H1 (cell line): ENCODE measurements at regions not wholly inside any gene's neighbourhood (a gene's known extent, or its start where the extent isn't known, plus 50 kb on each side); places are given as distances from the start of the nearest gene placed in this dataset.

Experiments used
- CTCF ChIA-PET: fragments of 300-600 bp; sonication (Branson Sonifier 250); formaldehyde crosslinking; loops from one replicate; lab custom pipeline; 2021; ENCODE audit not compliant: partially characterized antibody; lab: Charles Lee
- POLR2A ChIA-PET: fragments of 300-600 bp; sonication (Branson Sonifier 250); formaldehyde crosslinking; loops from one replicate; lab custom pipeline; 2021; ENCODE audit warnings: inconsistent platforms; ENCODE audit not compliant: partially characterized antibody; lab: Charles Lee
- DNase-seq, 2 experiments: peaks; one replicate each; pipeline versions ENCODE4 v3.0.0 to v3.0.0-alpha.2; 2010 to 2022; ENCODE audit warnings: low spot score in 2 of 2, low read depth in 1 of 2, mixed read lengths in 1 of 2
- FAIRE-seq: peaks from 2 replicates; lab custom pipeline; 2011; peaks lifted over from hg19 to GRCh38; lab: Jason Lieb, UNC
- H2AFZ ChIP-seq: 2 replicates; pipeline ENCODE4 v1.8.1; 2012; ENCODE audit warnings: low read length, inconsistent platforms
- H2AK5ac ChIP-seq: 2 replicates; pipeline ENCODE4 v1.6.1; 2013; ENCODE audit warnings: low read depth, low read length
- H2BK120ac ChIP-seq: replicated peaks from 2 replicates; pipeline ENCODE3; 2013; ENCODE audit warnings: low read depth, low read length, inconsistent platforms
- H2BK12ac ChIP-seq: 2 replicates; pipeline ENCODE4 v1.6.1; 2013; ENCODE audit warnings: low read depth, low read length
- H2BK15ac ChIP-seq: 2 replicates; pipeline ENCODE4 v1.6.1; 2013; ENCODE audit warnings: low read length
- H2BK20ac ChIP-seq: 2 replicates; pipeline ENCODE4 v1.6.1; 2013; ENCODE audit warnings: low read length
- H2BK5ac ChIP-seq: 2 replicates; pipeline ENCODE4 v1.6.1; 2013; ENCODE audit warnings: low read depth, low read length
- H3K14ac ChIP-seq: 2 replicates; pipeline ENCODE4 v1.6.1; 2013; ENCODE audit warnings: inconsistent platforms; ENCODE audit not compliant: insufficient read length
- H3K18ac ChIP-seq: 2 replicates; pipeline ENCODE4 v1.6.1; 2013; ENCODE audit warnings: low read length; ENCODE audit errors: extremely low read depth
- H3K23ac ChIP-seq: 2 replicates; pipeline ENCODE4 v1.6.1; 2013; ENCODE audit warnings: inconsistent platforms; ENCODE audit not compliant: insufficient read length
- H3K23me2 ChIP-seq: 2 replicates; pipeline ENCODE4 v1.6.1; 2013; ENCODE audit warnings: low read depth, low read length
- H3K27ac ChIP-seq: 2 replicates; pipeline ENCODE4 v1.6.1; 2011; ENCODE audit warnings: low read depth, low read length, inconsistent platforms
- H3K27me3 ChIP-seq, 4 experiments: replicated peaks in 1 of 4; 1 replicate in 1 of 4; 2 replicates in 3 of 4; pipeline versions ENCODE4 v1.6.1 to v1.8.1; 2011 to 2013; ENCODE audit warnings: low read length in 3 of 4, mild to moderate bottlenecking in 3 of 4, inconsistent platforms in 2 of 4, mixed read lengths in 2 of 4, moderate library complexity in 1 of 4; ENCODE audit not compliant: control insufficient read depth in 3 of 4, insufficient read depth in 3 of 4; ENCODE audit errors: extremely low read depth in 1 of 4
- H3K36me3 ChIP-seq, 4 experiments: 2 replicates each; pipeline versions ENCODE4 v1.6.1 to v1.8.1; 2011 to 2013; ENCODE audit warnings: mild to moderate bottlenecking in 4 of 4, low read length in 3 of 4, moderate library complexity in 2 of 4, control low read depth in 1 of 4, inconsistent platforms in 1 of 4; ENCODE audit not compliant: insufficient read depth in 4 of 4, control insufficient read depth in 2 of 4
- H3K4ac ChIP-seq: replicated peaks from 2 replicates; pipeline ENCODE3; 2013; ENCODE audit warnings: low read length, low read depth, mixed read lengths, inconsistent platforms; ENCODE audit not compliant: insufficient read length
- H3K4me1 ChIP-seq, 4 experiments: replicated peaks in 1 of 4; 1 replicate in 1 of 4; 2 replicates in 3 of 4; pipeline versions ENCODE4 v1.6.1 to v1.8.1; 2011 to 2013; ENCODE audit warnings: low read length in 3 of 4, inconsistent platforms in 2 of 4, mixed read lengths in 1 of 4; ENCODE audit not compliant: insufficient read depth in 4 of 4, control insufficient read depth in 3 of 4
- H3K4me2 ChIP-seq, 2 experiments: 2 replicates each; pipeline versions ENCODE4 v1.6.1 to v1.8.1; 2011 to 2013; ENCODE audit warnings: low read depth in 2 of 2, low read length in 2 of 2, control low read depth in 1 of 2, inconsistent platforms in 1 of 2, mild to moderate bottlenecking in 1 of 2; ENCODE audit not compliant: insufficient read depth in 1 of 2
- H3K4me3 ChIP-seq, 4 experiments: fragments of 200-600, 300-600 bp in 1 of 4; sonication (generic), shearing (Covaris generic), sonication (Bioruptor Twin) in 1 of 4; 2 replicates each; pipeline versions ENCODE4 v1.5.1 to v1.8.1; 2011 to 2016; ENCODE audit warnings: low read length in 4 of 4, low read depth in 3 of 4, control low read depth in 2 of 4, inconsistent platforms in 2 of 4, mild to moderate bottlenecking in 2 of 4, mixed read lengths in 1 of 4, moderate library complexity in 1 of 4; ENCODE audit not compliant: insufficient read depth in 2 of 4; ENCODE audit errors: extremely low read depth in 1 of 4
- H3K56ac ChIP-seq: replicated peaks from 2 replicates; pipeline ENCODE3; 2013; ENCODE audit warnings: low read depth, mild to moderate bottlenecking, mixed read lengths, low read length, inconsistent platforms; ENCODE audit not compliant: insufficient read length
- H3K79me1 ChIP-seq: 2 replicates; pipeline ENCODE4 v1.6.1; 2013; ENCODE audit warnings: low read depth, low read length, control low read depth
- H3K79me2 ChIP-seq, 2 experiments: 2 replicates each; pipeline versions ENCODE4 v1.6.1 to v1.8.1; 2012 to 2013; ENCODE audit warnings: low read length in 2 of 2, mild to moderate bottlenecking in 2 of 2, inconsistent platforms in 1 of 2; ENCODE audit not compliant: insufficient read depth in 2 of 2, control insufficient read depth in 1 of 2
- H3K9ac ChIP-seq, 4 experiments: replicated peaks in 1 of 4; 1 replicate in 1 of 4; 2 replicates in 3 of 4; pipeline versions ENCODE4 v1.6.1 to v1.8.1; 2011 to 2013; ENCODE audit warnings: low read depth in 3 of 4, low read length in 3 of 4, control low read depth in 2 of 4, mild to moderate bottlenecking in 2 of 4, moderate library complexity in 2 of 4, inconsistent platforms in 1 of 4; ENCODE audit errors: extremely low read depth in 1 of 4
- H3K9me3 ChIP-seq, 2 experiments: 2 replicates each; pipeline versions ENCODE4 v1.6.1 to v1.8.1; 2012 to 2013; ENCODE audit warnings: mild to moderate bottlenecking in 2 of 2, moderate library complexity in 2 of 2, control low read depth in 1 of 2, inconsistent platforms in 1 of 2, low read depth in 1 of 2, low read length in 1 of 2, mixed read lengths in 1 of 2; ENCODE audit not compliant: insufficient read depth in 2 of 2
- H4K20me1 ChIP-seq, 2 experiments: replicated peaks in 1 of 2; 2 replicates each; pipeline versions ENCODE3 to v1.8.1; 2011 to 2013; ENCODE audit warnings: inconsistent platforms in 2 of 2, low read length in 2 of 2, mild to moderate bottlenecking in 1 of 2; ENCODE audit not compliant: insufficient read depth in 2 of 2, control insufficient read depth in 1 of 2
- H4K5ac ChIP-seq: 2 replicates; pipeline ENCODE4 v1.6.1; 2013; ENCODE audit warnings: low read length, low read depth, mixed read lengths, inconsistent platforms; ENCODE audit not compliant: insufficient read length
- H4K8ac ChIP-seq: 2 replicates; pipeline ENCODE4 v1.8.0; 2013; ENCODE audit warnings: mild to moderate bottlenecking, moderate library complexity, low read length, inconsistent platforms; ENCODE audit not compliant: insufficient read depth; ENCODE audit errors: extremely low read depth
- H4K91ac ChIP-seq: replicated peaks from 2 replicates; pipeline ENCODE3; 2013; ENCODE audit warnings: low read length, mixed read lengths, inconsistent platforms; ENCODE audit not compliant: insufficient read length
- CBX8 ChIP-seq: fragments of 300-800, 300-1000 bp; sonication (generic); IDR thresholded peaks from 2 replicates; pipeline ENCODE4 v1.7.1; 2016; ENCODE audit warnings: low read depth, low read length, borderline replicate concordance
- CEBPB ChIP-seq: IDR thresholded peaks from 2 replicates; pipeline ENCODE4 v1.6.1; 2012; ENCODE audit warnings: low read depth, low read length
- EGR1 ChIP-seq: IDR thresholded peaks from 2 replicates; pipeline ENCODE4 v1.6.1; 2011; ENCODE audit warnings: low read depth, low read length, borderline replicate concordance
- HDAC2 ChIP-seq, 2 experiments: fragments of 300-600 bp in 1 of 2; sonication (generic) in 1 of 2; IDR thresholded peaks; 2 replicates each; pipeline ENCODE4 v1.6.1; 2011 to 2012; ENCODE audit warnings: low read depth in 2 of 2, low read length in 2 of 2, mild to moderate bottlenecking in 2 of 2, moderate library complexity in 2 of 2, borderline replicate concordance in 1 of 2, inconsistent platforms in 1 of 2
- JUN ChIP-seq: IDR thresholded peaks from 2 replicates; pipeline ENCODE4 v1.6.1; 2011; ENCODE audit warnings: low read depth, mild to moderate bottlenecking, improper control_type of control experiment, low read length
- POLR2A ChIP-seq, 2 experiments: IDR thresholded peaks; 1 replicate in 1 of 2; 2 replicates in 1 of 2; pipeline ENCODE4 v1.6.1; 2011; ENCODE audit warnings: low read depth in 2 of 2, low read length in 2 of 2, mild to moderate bottlenecking in 2 of 2; ENCODE audit errors: control extremely low read depth in 1 of 2
- RBBP5 ChIP-seq: IDR thresholded peaks from 2 replicates; pipeline ENCODE4 v1.7.1; 2012; ENCODE audit warnings: low read depth, mild to moderate bottlenecking, inconsistent platforms, low read length, moderate library complexity, borderline replicate concordance
- RNF2 ChIP-seq: fragments of 200-900, 300-1000 bp; sonication (generic); IDR thresholded peaks from 2 replicates; pipeline ENCODE4 v1.7.1; 2016; ENCODE audit warnings: borderline replicate concordance, low read depth, mild to moderate bottlenecking, antibody characterized with exemption, low read length; ENCODE audit not compliant: poor library complexity, severe bottlenecking; ENCODE audit errors: missing control alignments
- RXRA ChIP-seq: IDR thresholded peaks from 2 replicates; pipeline ENCODE4 v1.6.1; 2011; ENCODE audit warnings: low read depth, mild to moderate bottlenecking, low read length, moderate library complexity; ENCODE audit not compliant: insufficient read depth
- SIX5 ChIP-seq: IDR thresholded peaks from 2 replicates; pipeline ENCODE4 v1.6.1; 2011; ENCODE audit warnings: mild to moderate bottlenecking, low read depth, low read length
- SP1 ChIP-seq: IDR thresholded peaks from 2 replicates; pipeline ENCODE4 v1.6.1; 2011; ENCODE audit warnings: low read depth, low read length
- SRF ChIP-seq: IDR thresholded peaks from 2 replicates; pipeline ENCODE4 v1.6.1; 2011; ENCODE audit warnings: mild to moderate bottlenecking, low read depth, low read length, moderate library complexity
- TAF7 ChIP-seq: optimal IDR thresholded peaks from 2 replicates; pipeline ENCODE3; 2011; ENCODE audit warnings: low read depth, mild to moderate bottlenecking, inconsistent platforms, low read length, moderate library complexity, borderline replicate concordance
- TEAD4 ChIP-seq: IDR thresholded peaks from 2 replicates; pipeline ENCODE4 v1.6.1; 2012; ENCODE audit warnings: low read depth, low read length, inconsistent platforms, mixed read lengths
- WGBS, 2 experiments: shearing (Covaris generic) in 1 of 2; methylation state at CpG; one replicate each; pipeline versions ENCODE4 v1.1.6 to v1.1.7; 2013 to 2015; ENCODE audit warnings: low lambda C conversion rate in 2 of 2, mixed read lengths in 2 of 2, inconsistent platforms in 1 of 2, low coverage in 1 of 2, missing lambda C conversion rate in 1 of 2; ENCODE audit not compliant: insufficient replicate concordance in 2 of 2, insufficient coverage in 1 of 2, insufficient read length in 1 of 2; ENCODE audit errors: extremely low coverage in 1 of 2, missing lambda C conversion rate in 1 of 2; 5-methylcytosine and 5-hydroxymethylcytosine counted together
- TF ChIP-seq, protein P1 (sequence below): IDR thresholded peaks from 2 replicates; pipeline ENCODE4 v1.6.1; 2012; ENCODE audit warnings: inconsistent platforms

DNA sequence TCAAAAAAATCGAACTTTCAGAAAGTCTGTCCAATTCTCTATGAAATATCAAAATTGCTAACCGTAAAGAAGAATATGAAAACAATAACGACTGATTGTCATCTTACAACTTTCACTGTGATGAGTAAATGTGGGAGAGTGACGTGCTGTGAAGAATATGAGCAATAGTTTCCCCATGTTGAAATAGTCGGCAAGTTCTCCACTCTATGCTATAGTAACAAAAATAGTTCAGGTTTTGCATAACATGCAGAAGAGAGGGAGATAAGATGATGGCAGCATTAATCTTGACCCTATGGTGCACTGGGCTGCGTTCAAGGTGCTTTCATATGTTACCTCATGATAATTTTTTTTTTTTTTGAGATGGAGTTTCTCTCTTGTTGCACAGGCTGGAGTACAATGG lies 196.8 kb upstream of the CYRIA start:
- Histone ChIP-seq H2BK20ac (no peak overlapping the region), H3K4ac (no peak overlapping the region), H4K5ac (no peak overlapping the region), H2BK5ac (no peak overlapping the region), H3K79me1 (no peaks in the 10 kb centered on the region), H2AFZ (no peak overlapping the region), H3K4me1 (no peaks in the 10 kb centered on the region), H2BK12ac (no peak overlapping the region), H4K8ac (no peak overlapping the region), H3K9ac (no peak overlapping the region), H3K79me2 (no peaks in the 10 kb centered on the region), H3K56ac (no peak overlapping the region), H3K23ac (no peak overlapping the region), H2BK15ac (no peak overlapping the region), H3K23me2 (no peaks in the 10 kb centered on the region), H2BK120ac (no peak overlapping the region), H3K4me2 (no peak overlapping the region), H2AK5ac (no peak overlapping the region), H3K27me3 (no peaks in the 10 kb centered on the region), H3K4me3 (no peak overlapping the region), H3K18ac (no peak overlapping the region), H3K27ac (no peak overlapping the region), H3K9me3 (no peaks in the 10 kb centered on the region), H3K14ac (no peak overlapping the region), H4K20me1 (no peaks in the 10 kb centered on the region), H3K36me3 (no peaks in the 10 kb centered on the region), H4K91ac (no peak overlapping the region)
- ChIA-PET POLR2A (no interaction called here), CTCF (no interaction called here)
- WGBS, 2 experiments: 93% methylated on average over 6 of the region's 6 CpGs; no CpG with 5 or more reads in 1 of the 2 experiments
- no peak for DNase-seq
- FAIRE-seq: no peak
- TF ChIP-seq SP1 (no peak), RXRA (no peak), SRF (no peak), TAF7 (no peak), RBBP5 (no peak), HDAC2 (IDR thresholded peaks at IDR 0.05; ENCODE audit: borderline replicate concordance in 1 of 2, low read depth in 2 of 2, low read length in 2 of 2) (no peak), CBX8 (no peak), RNF2 (no peak), JUN (no peak), POLR2A (IDR thresholded peaks at IDR 0.05; ENCODE audit: control extremely low read depth in 1 of 2, low read depth in 2 of 2, low read length in 2 of 2) (no peak), TEAD4 (no peak), SIX5 (no peak), EGR1 (no peak), CEBPB (no peak)
- TF ChIP-seq, protein P1, sequence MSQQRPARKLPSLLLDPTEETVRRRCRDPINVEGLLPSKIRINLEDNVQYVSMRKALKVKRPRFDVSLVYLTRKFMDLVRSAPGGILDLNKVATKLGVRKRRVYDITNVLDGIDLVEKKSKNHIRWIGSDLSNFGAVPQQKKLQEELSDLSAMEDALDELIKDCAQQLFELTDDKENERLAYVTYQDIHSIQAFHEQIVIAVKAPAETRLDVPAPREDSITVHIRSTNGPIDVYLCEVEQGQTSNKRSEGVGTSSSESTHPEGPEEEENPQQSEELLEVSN: no peak
